ENCODE measurements at regions not wholly inside any gene's neighbourhood (a gene's known extent, or its start where the extent isn't known, plus 50 kb on each side); places are given as distances from the start of the nearest gene placed in this dataset.

- TF ChIP-seq CHCHD3 (CRISPR knock-in tag; IDR thresholded peaks at IDR 0.05) (no peak), TARDBP (IDR thresholded peaks at IDR 0.05) (no peak), PML (IDR thresholded peaks at IDR 0.05; ENCODE audit: low read length) (no peak), KLF6 (CRISPR knock-in tag; IDR thresholded peaks at IDR 0.05; ENCODE audit: borderline replicate concordance) (0 out of 2 replicates have a peak, but pooled peaks have one; percentile 41), SIN3A (IDR thresholded peaks at IDR 0.05; ENCODE audit: borderline replicate concordance in 2 of 2, control insufficient read depth in 1 of 2, low read depth in 2 of 2, low read length in 2 of 2) (no peak), ZNF408 (CRISPR knock-in tag; IDR thresholded peaks at IDR 0.05; ENCODE audit: low read depth) (no peak), MCM7 (IDR thresholded peaks at IDR 0.05) (peak in 1 of 2 experiments; percentile 42; a peak in 1 of 4 replicates), POLR3G (IDR thresholded peaks at IDR 0.05; ENCODE audit: extremely low read depth, insufficient read length, insufficient replicate concordance) (no peak), ZSCAN29 (IDR thresholded peaks at IDR 0.05) (no peak), RB1 (IDR thresholded peaks at IDR 0.05; ENCODE audit: low read depth) (peak; percentile 72; the same call in 1 of the 2 replicates), FOXA1 (IDR thresholded peaks at IDR 0.05; ENCODE audit: borderline replicate concordance) (no peak), EWSR1 (IDR thresholded peaks at IDR 0.05; ENCODE audit: borderline replicate concordance, low read depth, partially characterized antibody) (no peak), CBX2 (IDR thresholded peaks at IDR 0.05; ENCODE audit: insufficient read depth, low read length, poor library complexity, severe bottlenecking) (no peak), GATAD2A (IDR thresholded peaks at IDR 0.05) (peak; percentile 59; the same call in 1 of the 2 replicates), ZNF778 (CRISPR knock-in tag; IDR thresholded peaks at IDR 0.05) (no peak)
- TF ChIP-seq, protein P1, sequence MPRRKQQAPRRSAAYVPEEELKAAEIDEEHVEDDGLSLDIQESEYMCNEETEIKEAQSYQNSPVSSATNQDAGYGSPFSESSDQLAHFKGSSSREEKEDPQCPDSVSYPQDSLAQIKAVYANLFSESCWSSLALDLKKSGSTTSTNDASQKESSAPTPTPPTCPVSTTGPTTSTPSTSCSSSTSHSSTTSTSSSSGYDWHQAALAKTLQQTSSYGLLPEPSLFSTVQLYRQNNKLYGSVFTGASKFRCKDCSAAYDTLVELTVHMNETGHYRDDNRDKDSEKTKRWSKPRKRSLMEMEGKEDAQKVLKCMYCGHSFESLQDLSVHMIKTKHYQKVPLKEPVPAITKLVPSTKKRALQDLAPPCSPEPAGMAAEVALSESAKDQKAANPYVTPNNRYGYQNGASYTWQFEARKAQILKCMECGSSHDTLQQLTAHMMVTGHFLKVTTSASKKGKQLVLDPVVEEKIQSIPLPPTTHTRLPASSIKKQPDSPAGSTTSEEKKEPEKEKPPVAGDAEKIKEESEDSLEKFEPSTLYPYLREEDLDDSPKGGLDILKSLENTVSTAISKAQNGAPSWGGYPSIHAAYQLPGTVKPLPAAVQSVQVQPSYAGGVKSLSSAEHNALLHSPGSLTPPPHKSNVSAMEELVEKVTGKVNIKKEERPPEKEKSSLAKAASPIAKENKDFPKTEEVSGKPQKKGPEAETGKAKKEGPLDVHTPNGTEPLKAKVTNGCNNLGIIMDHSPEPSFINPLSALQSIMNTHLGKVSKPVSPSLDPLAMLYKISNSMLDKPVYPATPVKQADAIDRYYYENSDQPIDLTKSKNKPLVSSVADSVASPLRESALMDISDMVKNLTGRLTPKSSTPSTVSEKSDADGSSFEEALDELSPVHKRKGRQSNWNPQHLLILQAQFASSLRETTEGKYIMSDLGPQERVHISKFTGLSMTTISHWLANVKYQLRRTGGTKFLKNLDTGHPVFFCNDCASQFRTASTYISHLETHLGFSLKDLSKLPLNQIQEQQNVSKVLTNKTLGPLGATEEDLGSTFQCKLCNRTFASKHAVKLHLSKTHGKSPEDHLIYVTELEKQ (CRISPR knock-in tag; IDR thresholded peaks at IDR 0.05) = no peak
- TF ChIP-seq, protein P2, sequence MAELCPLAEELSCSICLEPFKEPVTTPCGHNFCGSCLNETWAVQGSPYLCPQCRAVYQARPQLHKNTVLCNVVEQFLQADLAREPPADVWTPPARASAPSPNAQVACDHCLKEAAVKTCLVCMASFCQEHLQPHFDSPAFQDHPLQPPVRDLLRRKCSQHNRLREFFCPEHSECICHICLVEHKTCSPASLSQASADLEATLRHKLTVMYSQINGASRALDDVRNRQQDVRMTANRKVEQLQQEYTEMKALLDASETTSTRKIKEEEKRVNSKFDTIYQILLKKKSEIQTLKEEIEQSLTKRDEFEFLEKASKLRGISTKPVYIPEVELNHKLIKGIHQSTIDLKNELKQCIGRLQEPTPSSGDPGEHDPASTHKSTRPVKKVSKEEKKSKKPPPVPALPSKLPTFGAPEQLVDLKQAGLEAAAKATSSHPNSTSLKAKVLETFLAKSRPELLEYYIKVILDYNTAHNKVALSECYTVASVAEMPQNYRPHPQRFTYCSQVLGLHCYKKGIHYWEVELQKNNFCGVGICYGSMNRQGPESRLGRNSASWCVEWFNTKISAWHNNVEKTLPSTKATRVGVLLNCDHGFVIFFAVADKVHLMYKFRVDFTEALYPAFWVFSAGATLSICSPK (IDR thresholded peaks at IDR 0.05; ENCODE audit: borderline replicate concordance) = no peak
- TF ChIP-seq, protein P3, sequence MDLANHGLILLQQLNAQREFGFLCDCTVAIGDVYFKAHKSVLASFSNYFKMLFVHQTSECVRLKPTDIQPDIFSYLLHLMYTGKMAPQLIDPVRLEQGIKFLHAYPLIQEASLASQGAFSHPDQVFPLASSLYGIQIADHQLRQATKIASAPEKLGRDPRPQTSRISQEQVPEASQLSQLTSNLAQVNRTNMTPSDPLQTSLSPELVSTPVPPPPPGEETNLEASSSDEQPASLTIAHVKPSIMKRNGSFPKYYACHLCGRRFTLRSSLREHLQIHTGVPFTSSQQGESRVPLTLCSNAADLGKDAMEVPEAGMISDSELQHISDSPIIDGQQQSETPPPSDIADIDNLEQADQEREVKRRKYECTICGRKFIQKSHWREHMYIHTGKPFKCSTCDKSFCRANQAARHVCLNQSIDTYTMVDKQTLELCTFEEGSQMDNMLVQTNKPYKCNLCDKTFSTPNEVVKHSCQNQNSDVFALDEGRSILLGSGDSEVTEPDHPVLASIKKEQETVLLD (IDR thresholded peaks at IDR 0.05) = no peak
Measured at GRCh38 chr3:170811928-170812591, 57.9 kb downstream of the RPL22L1 start (continued).

Data from K562 (cell line).